DND-41 (cell line): ENCODE measurements at regions not wholly inside any gene's neighbourhood (a gene's known extent, or its start where the extent isn't known, plus 50 kb on each side); places are given as distances from the start of the nearest gene placed in this dataset.

Experiments used
- ATAC-seq: fragments of 200-7000 bp; cut with Tn5 transposase; 3 replicates; pipeline ENCODE4 v1.9.1; 2021; ENCODE audit warnings: low read depth; ENCODE audit not compliant: insufficient read depth
- DNase-seq: peaks from one replicate; pipeline ENCODE4 v3.0.0-alpha.2; 2020
- H2AFZ ChIP-seq: 2 replicates; pipeline ENCODE4 v1.6.0; 2012; ENCODE audit warnings: low read depth, low read length
- H3K27ac ChIP-seq: 2 replicates; pipeline ENCODE4 v1.5.1; 2012; ENCODE audit warnings: low read length, inconsistent platforms
- H3K27me3 ChIP-seq: fragments of 200-600 bp; sonication (generic); 2 replicates; pipeline ENCODE4 v1.6.0; 2012; ENCODE audit warnings: low read length, mild to moderate bottlenecking, inconsistent platforms; ENCODE audit not compliant: insufficient read depth, poor library complexity
- H3K36me3 ChIP-seq: 2 replicates; pipeline ENCODE4 v1.5.1; 2012; ENCODE audit warnings: low read length, inconsistent platforms; ENCODE audit not compliant: insufficient read depth
- H3K4me1 ChIP-seq: 2 replicates; pipeline ENCODE4 v1.5.1; 2012; ENCODE audit warnings: mild to moderate bottlenecking, low read length; ENCODE audit not compliant: insufficient read depth
- H3K4me2 ChIP-seq: 2 replicates; pipeline ENCODE4 v1.6.0; 2012; ENCODE audit warnings: mild to moderate bottlenecking, moderate library complexity, low read length, inconsistent platforms; ENCODE audit not compliant: insufficient read depth
- H3K4me3 ChIP-seq, 2 experiments: fragments of 200-600 bp in 1 of 2; shearing (Covaris generic) in 1 of 2; 2 replicates each; pipeline ENCODE4 v1.5.1; 2012 to 2016; ENCODE audit warnings: inconsistent platforms in 2 of 2, low read length in 2 of 2, mild to moderate bottlenecking in 2 of 2, low read depth in 1 of 2, moderate library complexity in 1 of 2
- H3K79me2 ChIP-seq: 2 replicates; pipeline ENCODE4 v1.6.0; 2012; ENCODE audit warnings: low read length, inconsistent platforms; ENCODE audit not compliant: insufficient read depth
- H3K9ac ChIP-seq: 2 replicates; pipeline ENCODE4 v1.6.0; 2012; ENCODE audit warnings: low read depth, mild to moderate bottlenecking, inconsistent platforms, low read length, moderate library complexity
- H3K9me3 ChIP-seq: 2 replicates; pipeline ENCODE4 v1.5.1; 2012; ENCODE audit warnings: low read length, moderate library complexity, mild to moderate bottlenecking, inconsistent platforms; ENCODE audit not compliant: insufficient read depth, severe bottlenecking
- H4K20me1 ChIP-seq: 2 replicates; pipeline ENCODE4 v1.6.0; 2012; ENCODE audit warnings: low read length; ENCODE audit not compliant: insufficient read depth
- EZH2 ChIP-seq: IDR thresholded peaks from 3 replicates; pipeline ENCODE4 v1.6.1; 2012; ENCODE audit warnings: borderline replicate concordance, low read depth, mild to moderate bottlenecking, moderate library complexity, low read length, inconsistent platforms; ENCODE audit not compliant: severe bottlenecking
- TF ChIP-seq, protein P1 (sequence below): IDR thresholded peaks from 2 replicates; pipeline ENCODE4 v1.5.1; 2012; ENCODE audit warnings: borderline replicate concordance, low read length, moderate library complexity, mild to moderate bottlenecking; ENCODE audit not compliant: poor library complexity, severe bottlenecking; ENCODE audit errors: extremely low read depth

DNA sequence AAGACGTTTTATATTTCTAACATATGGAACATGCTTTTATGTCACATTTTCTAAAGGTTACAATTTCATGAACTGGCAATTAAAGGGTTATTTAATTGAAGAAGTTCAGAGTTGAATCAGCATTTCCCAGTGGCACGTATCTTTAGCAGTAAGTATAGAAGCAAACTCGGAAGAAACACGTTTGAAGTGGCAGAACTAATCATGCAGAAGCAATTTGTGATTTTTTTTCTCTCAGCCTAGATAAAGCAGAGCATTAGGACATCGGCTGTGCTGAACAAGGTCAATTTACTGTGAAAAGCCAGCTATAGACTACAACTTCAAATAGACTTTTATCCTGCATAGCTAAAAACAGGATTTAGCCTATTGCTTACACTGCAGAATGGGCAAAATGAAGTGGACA lies 104.7 kb downstream of the ISL1 start:
- Histone ChIP-seq H3K4me1 (no peaks in the 10 kb centered on the region), H3K4me2 (no peak overlapping the region), H3K27ac (no peak overlapping the region), H3K9ac (no peak overlapping the region), H3K9me3 (no peaks in the 10 kb centered on the region), H4K20me1 (no peaks in the 10 kb centered on the region), H3K36me3 (no peaks in the 10 kb centered on the region), H2AFZ (no peak overlapping the region), H3K27me3 (no peaks in the 10 kb centered on the region), H3K79me2 (no peaks in the 10 kb centered on the region), H3K4me3 (no peak overlapping the region)
- DNase-seq: no peak
- TF ChIP-seq, protein P1, sequence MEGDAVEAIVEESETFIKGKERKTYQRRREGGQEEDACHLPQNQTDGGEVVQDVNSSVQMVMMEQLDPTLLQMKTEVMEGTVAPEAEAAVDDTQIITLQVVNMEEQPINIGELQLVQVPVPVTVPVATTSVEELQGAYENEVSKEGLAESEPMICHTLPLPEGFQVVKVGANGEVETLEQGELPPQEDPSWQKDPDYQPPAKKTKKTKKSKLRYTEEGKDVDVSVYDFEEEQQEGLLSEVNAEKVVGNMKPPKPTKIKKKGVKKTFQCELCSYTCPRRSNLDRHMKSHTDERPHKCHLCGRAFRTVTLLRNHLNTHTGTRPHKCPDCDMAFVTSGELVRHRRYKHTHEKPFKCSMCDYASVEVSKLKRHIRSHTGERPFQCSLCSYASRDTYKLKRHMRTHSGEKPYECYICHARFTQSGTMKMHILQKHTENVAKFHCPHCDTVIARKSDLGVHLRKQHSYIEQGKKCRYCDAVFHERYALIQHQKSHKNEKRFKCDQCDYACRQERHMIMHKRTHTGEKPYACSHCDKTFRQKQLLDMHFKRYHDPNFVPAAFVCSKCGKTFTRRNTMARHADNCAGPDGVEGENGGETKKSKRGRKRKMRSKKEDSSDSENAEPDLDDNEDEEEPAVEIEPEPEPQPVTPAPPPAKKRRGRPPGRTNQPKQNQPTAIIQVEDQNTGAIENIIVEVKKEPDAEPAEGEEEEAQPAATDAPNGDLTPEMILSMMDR: no peak
- TF ChIP-seq EZH2: no peak
- ATAC-seq: no peak

DNA sequence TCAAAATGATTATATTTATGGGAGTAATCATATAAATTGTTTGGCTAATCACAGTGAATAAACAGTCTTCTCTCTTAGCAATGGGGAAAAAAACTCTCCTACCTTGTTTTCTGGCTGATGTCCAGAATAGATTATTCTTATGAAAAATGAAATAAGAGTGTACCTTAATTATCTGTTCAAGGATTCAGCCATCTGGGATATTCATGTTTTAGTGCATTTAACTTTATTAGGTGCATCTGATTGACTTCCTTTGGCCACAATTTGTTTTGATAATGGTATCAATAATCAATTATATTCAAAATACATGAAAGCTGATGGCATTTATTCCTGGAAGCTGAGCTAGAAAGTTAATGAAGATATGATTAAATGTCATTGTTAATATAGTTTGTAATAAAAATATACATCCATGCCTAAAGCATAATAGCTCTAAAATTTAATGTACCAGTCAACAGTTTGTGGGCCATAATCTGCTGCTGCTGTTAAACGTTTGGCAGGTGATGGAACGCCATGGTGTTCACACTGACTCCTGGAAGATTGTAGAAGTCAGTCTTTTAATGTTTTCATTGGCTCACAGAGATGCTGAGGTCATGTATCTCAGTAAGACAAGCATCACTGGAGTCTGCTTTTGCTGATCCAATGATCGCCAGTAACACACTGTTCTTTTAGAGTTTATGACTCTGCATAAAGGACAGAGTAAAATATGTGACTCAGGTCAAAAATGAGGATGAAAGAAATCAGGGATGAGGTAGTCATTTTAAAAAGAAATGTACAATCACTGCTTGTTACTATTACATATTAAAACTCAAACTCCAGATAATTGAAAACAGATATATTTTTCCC lies 105.8 kb downstream of the ISL1 start:
- Histone ChIP-seq H3K4me2 (no peak overlapping the region), H3K79me2 (no peaks in the 10 kb centered on the region), H3K4me3 (no peak overlapping the region), H3K27ac (no peak overlapping the region), H4K20me1 (no peaks in the 10 kb centered on the region), H3K36me3 (no peaks in the 10 kb centered on the region), H3K4me1 (no peaks in the 10 kb centered on the region), H3K27me3 (no peaks in the 10 kb centered on the region), H3K9me3 (no peaks in the 10 kb centered on the region), H3K9ac (no peak overlapping the region), H2AFZ (no peak overlapping the region)
- ATAC-seq (no peak), DNase-seq (no peak)
- no peak for TF ChIP-seq EZH2
- TF ChIP-seq, protein P1: no peak

DNA sequence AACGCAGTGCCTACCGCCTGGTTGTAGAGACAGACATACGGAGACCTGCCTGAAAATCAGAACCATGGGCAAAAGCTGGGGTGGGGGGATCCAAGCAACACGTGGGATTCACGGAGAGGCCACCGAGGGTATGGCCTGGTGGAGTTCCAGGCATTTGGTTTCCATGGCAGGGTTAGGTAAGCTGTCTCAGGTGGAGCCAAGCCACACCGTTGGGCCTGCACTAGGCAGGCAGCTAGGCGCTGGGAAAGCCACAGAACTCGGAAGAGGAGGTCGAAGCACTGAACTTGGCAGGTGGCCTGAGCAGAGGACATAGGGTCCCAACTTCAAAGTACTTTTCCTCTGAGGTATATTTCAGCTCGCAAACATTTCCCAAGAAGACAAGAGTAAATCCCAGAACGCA lies 111.6 kb downstream of the ISL1 start:
- no peaks in the 10 kb centered on the region for H3K9me3 ChIP-seq
- no peak overlapping the region for H2AFZ ChIP-seq
- no peak overlapping the region for H3K4me2 ChIP-seq
- no peaks in the 10 kb centered on the region for H3K36me3 ChIP-seq
- H4K20me1 ChIP-seq: no peaks in the 10 kb centered on the region
- no peaks in the 10 kb centered on the region for H3K79me2 ChIP-seq
- no peaks in the 10 kb centered on the region for H3K27me3 ChIP-seq
- no peaks in the 10 kb centered on the region for H3K4me1 ChIP-seq
- no peak overlapping the region for H3K27ac ChIP-seq
- no peak for DNase-seq
- H3K4me3 ChIP-seq: no peak overlapping the region
- TF ChIP-seq, protein P1: no peak
- TF ChIP-seq EZH2: no peak
- no peak for ATAC-seq
- H3K9ac ChIP-seq: no peak overlapping the region
